ENCODE measurements at regions not wholly inside any gene's neighbourhood (a gene's known extent, or its start where the extent isn't known, plus 50 kb on each side); places are given as distances from the start of the nearest gene placed in this dataset.

DNA sequence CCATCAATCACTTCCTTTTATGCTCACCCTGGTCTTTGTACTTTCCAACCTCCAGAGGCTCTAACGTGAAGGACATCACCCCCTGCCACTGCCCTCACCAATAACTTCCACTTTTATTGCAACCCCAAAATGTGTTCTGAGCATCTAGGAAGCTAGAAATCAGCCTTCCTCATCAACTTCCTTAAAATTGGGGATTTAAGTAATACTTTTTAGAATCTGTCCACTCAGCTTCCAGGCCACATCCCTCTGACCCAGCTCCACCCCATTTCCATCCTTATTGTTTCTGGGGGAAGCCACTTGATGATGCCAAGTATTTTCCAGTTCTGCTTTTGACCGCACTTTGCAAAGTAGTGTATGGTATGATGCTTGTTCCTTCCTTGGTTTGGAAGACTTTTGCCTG lies 73.5 kb upstream of the XCR1 start:
- no peak for TF ChIP-seq CCAR2 (IDR thresholded peaks at IDR 0.05; ENCODE audit: low read depth, low read length)
- TF ChIP-seq CTCF (IDR thresholded peaks at IDR 0.05 in 2 of 3, conservative IDR thresholded peaks at IDR 0.05 in 1 of 3; ENCODE audit: insufficient read depth in 2 of 3, low read depth in 1 of 3, low read length in 3 of 3): no peak
- TF ChIP-seq CTBP1 (IDR thresholded peaks at IDR 0.05; ENCODE audit: borderline replicate concordance): no peak
- TF ChIP-seq ZBTB11 (CRISPR knock-in tag; IDR thresholded peaks at IDR 0.05): no peak
- TF ChIP-seq SIN3A (IDR thresholded peaks at IDR 0.05; ENCODE audit: borderline replicate concordance in 2 of 2, control insufficient read depth in 1 of 2, low read depth in 2 of 2, low read length in 2 of 2): no peak
- TF ChIP-seq, protein P1, sequence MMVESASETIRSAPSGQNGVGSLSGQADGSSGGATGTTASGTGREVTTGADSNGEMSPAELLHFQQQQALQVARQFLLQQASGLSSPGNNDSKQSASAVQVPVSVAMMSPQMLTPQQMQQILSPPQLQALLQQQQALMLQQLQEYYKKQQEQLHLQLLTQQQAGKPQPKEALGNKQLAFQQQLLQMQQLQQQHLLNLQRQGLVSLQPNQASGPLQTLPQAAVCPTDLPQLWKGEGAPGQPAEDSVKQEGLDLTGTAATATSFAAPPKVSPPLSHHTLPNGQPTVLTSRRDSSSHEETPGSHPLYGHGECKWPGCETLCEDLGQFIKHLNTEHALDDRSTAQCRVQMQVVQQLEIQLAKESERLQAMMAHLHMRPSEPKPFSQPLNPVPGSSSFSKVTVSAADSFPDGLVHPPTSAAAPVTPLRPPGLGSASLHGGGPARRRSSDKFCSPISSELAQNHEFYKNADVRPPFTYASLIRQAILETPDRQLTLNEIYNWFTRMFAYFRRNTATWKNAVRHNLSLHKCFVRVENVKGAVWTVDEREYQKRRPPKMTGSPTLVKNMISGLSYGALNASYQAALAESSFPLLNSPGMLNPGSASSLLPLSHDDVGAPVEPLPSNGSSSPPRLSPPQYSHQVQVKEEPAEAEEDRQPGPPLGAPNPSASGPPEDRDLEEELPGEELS (CRISPR knock-in tag; IDR thresholded peaks at IDR 0.05; ENCODE audit: borderline replicate concordance): no peak
- TF ChIP-seq NBN (IDR thresholded peaks at IDR 0.05; ENCODE audit: low read depth): no peak
